PC-3 (cell line): ENCODE measurements at regions not wholly inside any gene's neighbourhood (a gene's known extent, or its start where the extent isn't known, plus 50 kb on each side); places are given as distances from the start of the nearest gene placed in this dataset.

Source experiments
- CTCF ChIP-seq: fragments of 300-600 bp; sonication (generic); conservative IDR thresholded peaks from 2 replicates; pipeline ENCODE4 v1.5.1; 2017; ENCODE audit warnings: antibody characterized with exemption, low read depth, mild to moderate bottlenecking, low read length
- EZH2phosphoT487 ChIP-seq: fragments of 300-600 bp; sonication (generic); IDR thresholded peaks from 2 replicates; pipeline ENCODE4 v1.6.1; 2018; ENCODE audit warnings: mild to moderate bottlenecking, antibody characterized with exemption, low read length, borderline replicate concordance

- TF ChIP-seq CTCF: no peak
- no peak for TF ChIP-seq EZH2phosphoT487
Measured at GRCh38 chr12:67922245-67922644, 67.0 kb upstream of the IFNG-AS1 start.
